A549 (cell line): ENCODE measurements at regions not wholly inside any gene's neighbourhood (a gene's known extent, or its start where the extent isn't known, plus 50 kb on each side); places are given as distances from the start of the nearest gene placed in this dataset.

Experiments
- ATAC-seq, 2 experiments: fragments of 200-7000 bp in 1 of 2; fragments of >200 bp in 1 of 2; cut with Nextera tagmentation in 1 of 2; cut with Tn5 transposase in 1 of 2; 3 replicates each; pipeline versions ENCODE4 v1.8.0 to v1.9.1; 2018 to 2020; ENCODE audit warnings: mild to moderate bottlenecking in 1 of 2, moderate library complexity in 1 of 2
- CTCF ChIA-PET: fragments of 300-600 bp; sonication (Branson Sonifier 250); formaldehyde crosslinking; extraction: SDS; loops from one replicate; lab custom pipeline; 2021; ENCODE audit warnings: antibody characterized with exemption, inconsistent platforms; lab: Yijun Ruan, JAX
- POLR2A ChIA-PET: fragments of 350-600 bp; formaldehyde crosslinking; extraction: SDS; loops from one replicate; lab custom pipeline; 2021; ENCODE audit warnings: antibody characterized with exemption, inconsistent platforms; lab: Yijun Ruan, JAX
- DNase-seq, 2 experiments: peaks; one replicate each; pipeline versions ENCODE4 v3.0.0 to v3.0.0-alpha.2; 2011 to 2016; ENCODE audit warnings: low read depth in 1 of 2, low spot score in 1 of 2
- FAIRE-seq: peaks from 2 replicates; lab custom pipeline; 2011; peaks lifted over from hg19 to GRCh38; lab: Jason Lieb, UNC
- H3K27ac ChIP-seq, 2 experiments: fragments of >200 bp; sonication (Bioruptor Twin); formaldehyde crosslinking; 3 replicates each; pipeline ENCODE4 v1.5.1; 2016 to 2017
- H3K4me1 ChIP-seq: fragments of >200 bp; sonication (Bioruptor Twin); formaldehyde crosslinking; 3 replicates; pipeline ENCODE4 v1.6.1; 2016
- H3K4me2 ChIP-seq: fragments of >200 bp; sonication (Bioruptor Twin); formaldehyde crosslinking; 3 replicates; pipeline ENCODE4 v1.6.1; 2016
- H3K4me3 ChIP-seq: fragments of >200 bp; sonication (Bioruptor Twin); formaldehyde crosslinking; 3 replicates; pipeline ENCODE4 v1.5.1; 2016
- H3K9me3 ChIP-seq: fragments of >200 bp; sonication (Bioruptor Twin); formaldehyde crosslinking; 3 replicates; pipeline ENCODE4 v1.6.1; 2016
- CEBPB ChIP-seq, 2 experiments: fragments of >200 bp in 1 of 2; sonication (Bioruptor Twin) in 1 of 2; formaldehyde crosslinking in 1 of 2; IDR thresholded peaks; 2 replicates each; pipeline ENCODE4 v1.6.1; 2012 to 2016
- CHD4 ChIP-seq: fragments of 200-600 bp; sonication (generic); IDR thresholded peaks from 2 replicates; pipeline ENCODE4 v1.6.1; 2016; ENCODE audit warnings: antibody characterized with exemption, mild to moderate bottlenecking, borderline replicate concordance
- EHF ChIP-seq: fragments of 250-450 bp; sonication (Bioruptor Pico); IDR thresholded peaks from 2 replicates; pipeline ENCODE4 v1.5.0; 2020; ENCODE audit warnings: mild to moderate bottlenecking
- EHMT2 ChIP-seq: fragments of 200-600 bp; sonication (generic); IDR thresholded peaks from 2 replicates; pipeline ENCODE4 v1.6.1; 2016; ENCODE audit warnings: antibody characterized with exemption, low read depth, mild to moderate bottlenecking, moderate library complexity
- FOSL2 ChIP-seq, 2 experiments: fragments of 450-650 bp in 1 of 2; fragments of >200 bp in 1 of 2; sonication (Bioruptor Twin) in 1 of 2; formaldehyde crosslinking; IDR thresholded peaks; 2 replicates each; pipeline versions ENCODE4 v1.5.0 to v1.6.1; 2016 to 2020; ENCODE audit warnings: mild to moderate bottlenecking in 1 of 2, moderate library complexity in 1 of 2
- HDAC2 ChIP-seq: fragments of 200-600 bp; sonication (generic); IDR thresholded peaks from 2 replicates; pipeline ENCODE4 v1.6.1; 2016
- HEYL ChIP-seq: fragments of 250-450 bp; sonication (Bioruptor Pico); IDR thresholded peaks from 2 replicates; pipeline ENCODE4 v1.8.0; 2021; ENCODE audit warnings: mild to moderate bottlenecking, moderate library complexity
- HOXA7 ChIP-seq: fragments of 250-450 bp; sonication (Bioruptor Pico); IDR thresholded peaks from 2 replicates; pipeline ENCODE4 v1.5.0; 2020; ENCODE audit warnings: mild to moderate bottlenecking, moderate library complexity
- JUN ChIP-seq, 2 experiments: fragments of >200 bp; sonication (Bioruptor Twin); formaldehyde crosslinking; IDR thresholded peaks; 2 replicates in 1 of 2; 3 replicates in 1 of 2; pipeline ENCODE4 v1.6.1; 2016 to 2017
- JUNB ChIP-seq: fragments of >200 bp; sonication (Bioruptor Twin); formaldehyde crosslinking; IDR thresholded peaks from 2 replicates; pipeline ENCODE4 v1.6.1; 2016
- KDM1A ChIP-seq: fragments of 200-600 bp; sonication (generic); IDR thresholded peaks from 2 replicates; pipeline ENCODE4 v1.6.1; 2016; ENCODE audit warnings: low read depth, mild to moderate bottlenecking
- MAZ ChIP-seq: fragments of 150-350 bp; IDR thresholded peaks from 2 replicates; pipeline ENCODE4 v1.6.1; 2014; ENCODE audit warnings: antibody characterized with exemption, low read depth, low read length, borderline replicate concordance
- MYC ChIP-seq: IDR thresholded peaks from 2 replicates; pipeline ENCODE4 v1.6.1; 2012; ENCODE audit warnings: mild to moderate bottlenecking, inconsistent platforms, low read length, improper control_type of control experiment, borderline replicate concordance
- NFE2L2 ChIP-seq: fragments of 150-350 bp; conservative IDR thresholded peaks from 2 replicates; pipeline ENCODE4 v1.6.1; 2014; ENCODE audit warnings: low read length
- NPAS2 ChIP-seq: fragments of 250-450 bp; sonication (Bioruptor Pico); IDR thresholded peaks from 2 replicates; pipeline ENCODE4 v1.8.0; 2022; ENCODE audit warnings: mild to moderate bottlenecking, moderate library complexity, borderline replicate concordance
- POLR2A ChIP-seq: IDR thresholded peaks from 2 replicates; pipeline ENCODE4 v1.6.1; 2012; ENCODE audit warnings: mild to moderate bottlenecking, low read length
- POLR2AphosphoS2 ChIP-seq: conservative IDR thresholded peaks from 2 replicates; pipeline ENCODE4 v1.6.1; 2012; ENCODE audit warnings: low read length, improper control_type of control experiment, inconsistent platforms
- RARB ChIP-seq: fragments of 250-450 bp; sonication (Bioruptor Pico); IDR thresholded peaks from 2 replicates; pipeline ENCODE4 v1.8.0; 2021; ENCODE audit warnings: mild to moderate bottlenecking, moderate library complexity
- RFX5 ChIP-seq: fragments of 450-650 bp; IDR thresholded peaks from 2 replicates; pipeline ENCODE4 v1.7.1; 2014; ENCODE audit warnings: antibody characterized with exemption, mild to moderate bottlenecking, moderate library complexity
- ZFP36 ChIP-seq: fragments of 450-650 bp; IDR thresholded peaks from 2 replicates; pipeline ENCODE4 v1.6.1; 2014; ENCODE audit warnings: borderline replicate concordance; ENCODE audit not compliant: partially characterized antibody
- ZNF302 ChIP-seq: fragments of 250-450 bp; sonication (Bioruptor Pico); IDR thresholded peaks from 2 replicates; pipeline ENCODE4 v1.9.0; 2021; ENCODE audit warnings: inconsistent platforms, mild to moderate bottlenecking, moderate library complexity
- WGBS: methylation state at CpG from one replicate; pipeline ENCODE4 v1.1.6; 2017; ENCODE audit errors: missing lambda C conversion rate; 5-methylcytosine and 5-hydroxymethylcytosine counted together
- TF ChIP-seq, protein P1 (sequence below): IDR thresholded peaks from 2 replicates; pipeline ENCODE4 v1.6.1; 2012
- TF ChIP-seq, protein P2 (sequence below): fragments of 150-350 bp; IDR thresholded peaks from 2 replicates; pipeline ENCODE4 v1.6.1; 2014; ENCODE audit warnings: low read depth, mild to moderate bottlenecking, low read length
- TF ChIP-seq, protein P3 (sequence below): fragments of 250-450 bp; sonication (Bioruptor Pico); IDR thresholded peaks from 2 replicates; pipeline ENCODE4 v1.5.0; 2021; ENCODE audit warnings: mild to moderate bottlenecking, moderate library complexity, borderline replicate concordance
- TF ChIP-seq, protein P4 (sequence below): fragments of 250-450 bp; sonication (Bioruptor Pico); IDR thresholded peaks from 2 replicates; pipeline ENCODE4 v1.5.0; 2020; ENCODE audit warnings: low read depth, mild to moderate bottlenecking, moderate library complexity

DNA sequence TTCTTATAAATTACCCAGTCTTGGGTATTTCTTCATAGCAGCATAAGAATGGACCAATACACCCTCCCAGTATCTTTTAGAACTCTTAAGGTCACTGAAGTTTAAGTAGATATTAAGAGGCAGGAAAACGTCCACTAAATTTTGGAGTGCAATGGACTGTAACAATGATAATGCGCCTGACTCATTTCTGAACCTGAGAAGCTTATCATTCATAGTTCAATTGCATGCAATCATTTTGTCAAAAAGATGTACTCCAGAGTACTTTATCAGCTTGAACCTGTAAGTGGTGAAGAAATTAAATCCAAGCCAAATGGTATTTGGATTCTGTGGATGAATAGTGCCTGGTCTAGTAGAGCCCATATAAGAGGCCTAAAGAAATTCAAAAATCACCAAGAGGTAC, 196.5 kb upstream of the CDH9 start:
- Histone ChIP-seq H3K4me1 (no peaks in the 10 kb centered on the region), H3K4me3 (no peak overlapping the region), H3K27ac (no peak overlapping the region), H3K9me3 (no peaks in the 10 kb centered on the region), H3K4me2 (no peak overlapping the region)
- no peak for FAIRE-seq
- no peak for DNase-seq
- ChIA-PET CTCF (interaction anchor here (0.7 kb wide), 1 partner anchor 17 kb away, joined by 3 read pairs; no protein-coding TSS in a partner anchor), POLR2A (no interaction called here)
- ATAC-seq: no peak
- TF ChIP-seq NFE2L2: no peak
- TF ChIP-seq JUNB: no peak
- TF ChIP-seq ZFP36: no peak
- no peak for TF ChIP-seq RARB (CRISPR knock-in tag)
- TF ChIP-seq POLR2AphosphoS2: no peak
- TF ChIP-seq EHF (CRISPR knock-in tag): no peak
- WGBS: 50% methylated on average over 2 of the region's 2 CpGs

DNA sequence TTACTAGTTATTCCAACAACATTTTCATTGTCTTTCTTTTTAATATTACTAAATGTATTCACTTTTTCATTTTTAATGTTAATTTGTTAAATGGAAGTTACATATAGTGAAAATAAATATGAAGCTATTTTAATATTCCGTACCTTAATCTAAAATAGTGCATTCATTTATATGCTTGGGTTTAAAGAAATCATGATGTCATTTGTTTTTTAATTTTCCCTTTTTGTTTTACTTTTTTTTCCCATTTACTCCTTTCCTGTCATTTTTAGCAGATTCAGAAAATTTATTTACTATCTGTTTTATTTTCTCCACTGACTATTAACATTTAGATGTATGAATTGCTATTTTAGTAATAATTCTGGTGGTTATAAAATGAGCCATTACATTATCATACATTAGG, 183.0 kb upstream of the CDH9 start:
- DNase-seq (no peak), ATAC-seq (no peak), FAIRE-seq (no peak)
- Histone ChIP-seq H3K4me3 (no peak overlapping the region), H3K9me3 (no peaks in the 10 kb centered on the region), H3K4me2 (no peak overlapping the region)
- ChIA-PET CTCF (no interaction called here), POLR2A (no interaction called here)
- TF ChIP-seq JUN (IDR thresholded peaks at IDR 0.05): no peak
- TF ChIP-seq, all 56 proteins: peak for 0
- Histone ChIP-seq H3K4me1 (no peaks in the 10 kb centered on the region), H3K27ac (no peak overlapping the region)
- WGBS: 83% methylated on average over 1 of the region's 1 CpG

DNA sequence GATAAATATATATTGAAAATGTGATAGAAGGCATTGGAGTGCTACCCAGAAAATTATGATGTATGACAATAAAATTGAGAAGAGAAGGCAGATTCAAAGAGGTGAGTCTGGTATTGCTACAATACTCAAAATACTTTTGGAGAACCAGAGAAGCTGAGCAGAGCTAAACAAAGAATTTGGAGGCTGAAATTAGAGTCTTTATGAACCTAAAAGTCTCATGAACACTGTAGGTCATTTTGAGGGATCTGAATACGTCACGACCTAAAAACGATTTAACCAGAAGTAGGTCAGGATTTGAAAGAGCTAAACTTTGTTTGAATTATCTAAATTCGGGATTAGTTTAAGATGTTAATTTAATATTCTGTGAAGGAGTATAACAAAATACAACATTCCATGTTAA, 182.4 kb upstream of the CDH9 start:
- WGBS: 59% methylated on average over 4 of the region's 4 CpGs
- TF ChIP-seq FOSL2 (IDR thresholded peaks at IDR 0.05) (no peak), FOSL2 (CRISPR knock-in tag; IDR thresholded peaks at IDR 0.05) (no peak), NPAS2 (CRISPR knock-in tag) (no peak), NFE2L2 (no peak), CEBPB (IDR thresholded peaks at IDR 0.05) (no peak), MYC (no peak), ZFP36 (no peak), ZNF302 (CRISPR knock-in tag) (no peak), RFX5 (no peak), KDM1A (no peak), HOXA7 (no peak), HDAC2 (no peak), CHD4 (no peak), POLR2A (no peak), HEYL (CRISPR knock-in tag) (no peak), MAZ (no peak), EHMT2 (no peak)
- TF ChIP-seq, protein P1, sequence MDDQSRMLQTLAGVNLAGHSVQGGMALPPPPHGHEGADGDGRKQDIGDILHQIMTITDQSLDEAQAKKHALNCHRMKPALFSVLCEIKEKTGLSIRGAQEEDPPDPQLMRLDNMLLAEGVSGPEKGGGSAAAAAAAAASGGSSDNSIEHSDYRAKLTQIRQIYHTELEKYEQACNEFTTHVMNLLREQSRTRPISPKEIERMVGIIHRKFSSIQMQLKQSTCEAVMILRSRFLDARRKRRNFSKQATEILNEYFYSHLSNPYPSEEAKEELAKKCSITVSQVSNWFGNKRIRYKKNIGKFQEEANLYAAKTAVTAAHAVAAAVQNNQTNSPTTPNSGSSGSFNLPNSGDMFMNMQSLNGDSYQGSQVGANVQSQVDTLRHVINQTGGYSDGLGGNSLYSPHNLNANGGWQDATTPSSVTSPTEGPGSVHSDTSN: no peak
- TF ChIP-seq, protein P2, sequence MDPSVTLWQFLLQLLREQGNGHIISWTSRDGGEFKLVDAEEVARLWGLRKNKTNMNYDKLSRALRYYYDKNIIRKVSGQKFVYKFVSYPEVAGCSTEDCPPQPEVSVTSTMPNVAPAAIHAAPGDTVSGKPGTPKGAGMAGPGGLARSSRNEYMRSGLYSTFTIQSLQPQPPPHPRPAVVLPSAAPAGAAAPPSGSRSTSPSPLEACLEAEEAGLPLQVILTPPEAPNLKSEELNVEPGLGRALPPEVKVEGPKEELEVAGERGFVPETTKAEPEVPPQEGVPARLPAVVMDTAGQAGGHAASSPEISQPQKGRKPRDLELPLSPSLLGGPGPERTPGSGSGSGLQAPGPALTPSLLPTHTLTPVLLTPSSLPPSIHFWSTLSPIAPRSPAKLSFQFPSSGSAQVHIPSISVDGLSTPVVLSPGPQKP: no peak
- TF ChIP-seq, protein P3, sequence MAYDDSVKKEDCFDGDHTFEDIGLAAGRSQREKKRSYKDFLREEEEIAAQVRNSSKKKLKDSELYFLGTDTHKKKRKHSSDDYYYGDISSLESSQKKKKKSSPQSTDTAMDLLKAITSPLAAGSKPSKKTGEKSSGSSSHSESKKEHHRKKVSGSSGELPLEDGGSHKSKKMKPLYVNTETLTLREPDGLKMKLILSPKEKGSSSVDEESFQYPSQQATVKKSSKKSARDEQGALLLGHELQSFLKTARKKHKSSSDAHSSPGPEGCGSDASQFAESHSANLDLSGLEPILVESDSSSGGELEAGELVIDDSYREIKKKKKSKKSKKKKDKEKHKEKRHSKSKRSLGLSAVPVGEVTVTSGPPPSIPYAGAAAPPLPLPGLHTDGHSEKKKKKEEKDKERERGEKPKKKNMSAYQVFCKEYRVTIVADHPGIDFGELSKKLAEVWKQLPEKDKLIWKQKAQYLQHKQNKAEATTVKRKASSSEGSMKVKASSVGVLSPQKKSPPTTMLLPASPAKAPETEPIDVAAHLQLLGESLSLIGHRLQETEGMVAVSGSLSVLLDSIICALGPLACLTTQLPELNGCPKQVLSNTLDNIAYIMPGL (CRISPR knock-in tag): no peak
- TF ChIP-seq, protein P4, sequence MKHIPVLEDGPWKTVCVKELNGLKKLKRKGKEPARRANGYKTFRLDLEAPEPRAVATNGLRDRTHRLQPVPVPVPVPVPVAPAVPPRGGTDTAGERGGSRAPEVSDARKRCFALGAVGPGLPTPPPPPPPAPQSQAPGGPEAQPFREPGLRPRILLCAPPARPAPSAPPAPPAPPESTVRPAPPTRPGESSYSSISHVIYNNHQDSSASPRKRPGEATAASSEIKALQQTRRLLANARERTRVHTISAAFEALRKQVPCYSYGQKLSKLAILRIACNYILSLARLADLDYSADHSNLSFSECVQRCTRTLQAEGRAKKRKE: no peak
- no peak for DNase-seq
- Histone ChIP-seq H3K4me1 (no peaks in the 10 kb centered on the region), H3K4me2 (no peak overlapping the region), H3K9me3 (no peaks in the 10 kb centered on the region), H3K4me3 (no peak overlapping the region), H3K27ac (no peak overlapping the region)
- ChIA-PET CTCF (no interaction called here), POLR2A (no interaction called here)
- no peak for ATAC-seq
- no peak for FAIRE-seq
